Right atrium auricular region (tissue), 2 donors: ENCODE measurements at regions not wholly inside any gene's neighbourhood (a gene's known extent, or its start where the extent isn't known, plus 50 kb on each side); places are given as distances from the start of the nearest gene placed in this dataset.

Experiments used
- DNase-seq: peaks from one replicate; pipeline ENCODE4 v3.0.0-alpha.2; 2019; ENCODE audit warnings: low spot score
- H3K27ac ChIP-seq, 2 donors: fragments of 200-600 bp; sonication (generic); 1 replicate in 1 of 2; 2 replicates in 1 of 2; pipeline ENCODE4 v1.5.1; 2016 to 2019
- H3K27me3 ChIP-seq, 2 donors: fragments of 200-600 bp; sonication (generic); one replicate each; pipeline versions ENCODE4 v1.5.1 to v1.6.0; 2017 to 2019
- H3K36me3 ChIP-seq: fragments of 200-600 bp; sonication (generic); one replicate; pipeline ENCODE4 v1.5.1; 2016
- H3K4me1 ChIP-seq, 2 donors: fragments of 200-600 bp; sonication (generic); one replicate each; pipeline versions ENCODE4 v1.5.1 to v1.6.0; 2017 to 2019
- H3K4me3 ChIP-seq, 2 donors: fragments of 200-600 bp; sonication (generic); 1 replicate in 1 of 2; 2 replicates in 1 of 2; pipeline ENCODE4 v1.5.1; 2017 to 2019; ENCODE audit warnings: mild to moderate bottlenecking in 1 of 2, moderate library complexity in 1 of 2
- H3K9me3 ChIP-seq, 2 donors: fragments of 200-600 bp; sonication (generic); one replicate each; pipeline ENCODE4 v1.5.1; 2019
- TF ChIP-seq, protein P1 (sequence below), 2 donors: fragments of 200-600 bp; sonication (generic); IDR thresholded peaks; one replicate each; pipeline ENCODE4 v1.5.1; 2019; ENCODE audit warnings: antibody characterized with exemption in 2 of 2

DNA sequence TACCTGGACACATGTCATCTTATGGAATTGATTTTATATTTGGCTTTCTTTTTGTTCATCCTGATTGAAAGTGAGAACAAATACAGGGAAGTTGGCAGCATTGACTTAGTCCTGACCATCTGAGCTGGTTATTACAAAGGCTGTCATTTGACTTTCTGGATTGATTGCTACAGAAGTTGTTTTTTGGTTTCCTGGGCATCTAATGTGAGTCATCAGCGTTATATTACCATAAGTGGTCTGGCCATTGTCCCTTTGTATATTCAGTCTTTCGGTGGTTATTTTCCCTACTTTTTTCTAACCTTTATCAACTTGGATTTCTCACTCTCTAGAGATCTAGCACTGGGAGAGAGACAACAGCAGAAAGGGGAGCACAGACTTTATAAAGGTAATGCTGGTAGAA is 1646.5 kb downstream of the MRPL39 start:
- H3K4me3 ChIP-seq = no peak overlapping the region
- no peaks in the 10 kb centered on the region for H3K36me3 ChIP-seq
- H3K27me3 ChIP-seq = no peaks in the 10 kb centered on the region
- no peak for DNase-seq
- TF ChIP-seq, protein P1, sequence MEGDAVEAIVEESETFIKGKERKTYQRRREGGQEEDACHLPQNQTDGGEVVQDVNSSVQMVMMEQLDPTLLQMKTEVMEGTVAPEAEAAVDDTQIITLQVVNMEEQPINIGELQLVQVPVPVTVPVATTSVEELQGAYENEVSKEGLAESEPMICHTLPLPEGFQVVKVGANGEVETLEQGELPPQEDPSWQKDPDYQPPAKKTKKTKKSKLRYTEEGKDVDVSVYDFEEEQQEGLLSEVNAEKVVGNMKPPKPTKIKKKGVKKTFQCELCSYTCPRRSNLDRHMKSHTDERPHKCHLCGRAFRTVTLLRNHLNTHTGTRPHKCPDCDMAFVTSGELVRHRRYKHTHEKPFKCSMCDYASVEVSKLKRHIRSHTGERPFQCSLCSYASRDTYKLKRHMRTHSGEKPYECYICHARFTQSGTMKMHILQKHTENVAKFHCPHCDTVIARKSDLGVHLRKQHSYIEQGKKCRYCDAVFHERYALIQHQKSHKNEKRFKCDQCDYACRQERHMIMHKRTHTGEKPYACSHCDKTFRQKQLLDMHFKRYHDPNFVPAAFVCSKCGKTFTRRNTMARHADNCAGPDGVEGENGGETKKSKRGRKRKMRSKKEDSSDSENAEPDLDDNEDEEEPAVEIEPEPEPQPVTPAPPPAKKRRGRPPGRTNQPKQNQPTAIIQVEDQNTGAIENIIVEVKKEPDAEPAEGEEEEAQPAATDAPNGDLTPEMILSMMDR (IDR thresholded peaks at IDR 0.05) = no peak
- H3K4me1 ChIP-seq = no peaks in the 10 kb centered on the region
- no peak overlapping the region for H3K27ac ChIP-seq
- peaks cover 0 to 4% of the 10 kb centered on the region in 2 donors for H3K9me3 ChIP-seq

DNA sequence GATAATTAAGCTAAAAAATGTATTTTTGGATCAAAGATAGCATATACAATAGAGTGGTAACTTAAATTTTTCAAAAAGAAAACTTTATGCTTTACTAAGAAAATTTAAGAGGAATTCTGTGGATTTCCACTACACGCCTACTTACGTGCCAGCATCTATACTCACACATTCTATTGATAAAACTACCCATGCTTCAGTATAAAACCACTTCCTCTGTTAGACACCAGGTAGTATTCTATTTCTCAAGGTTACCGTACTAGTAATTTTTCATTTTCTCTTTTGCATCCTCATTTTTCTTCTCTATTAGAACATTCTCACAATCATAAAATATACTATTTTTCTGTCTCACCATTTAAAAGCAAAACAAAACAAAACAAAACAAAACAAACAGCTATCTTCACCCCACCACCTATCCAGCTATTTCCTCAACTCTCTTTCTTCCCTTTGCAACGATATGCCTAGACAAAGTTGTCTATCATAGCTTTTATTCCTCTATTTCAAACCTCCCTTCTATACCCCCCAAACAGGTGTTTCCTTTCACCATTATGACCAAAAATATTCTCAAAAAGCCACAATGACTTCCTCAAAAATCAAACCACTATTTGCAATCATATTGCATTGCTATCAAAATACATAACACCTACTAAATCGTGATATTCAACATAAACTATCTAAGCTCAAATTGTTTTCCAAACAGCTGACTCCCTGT is 1652.0 kb downstream of the MRPL39 start:
- Histone ChIP-seq H3K36me3 (no peaks in the 10 kb centered on the region), H3K9me3 (no peaks in the 10 kb centered on the region), H3K27ac (no peak overlapping the region), H3K4me1 (no peaks in the 10 kb centered on the region), H3K4me3 (no peak overlapping the region), H3K27me3 (no peaks in the 10 kb centered on the region)
- TF ChIP-seq, protein P1 (IDR thresholded peaks at IDR 0.05) = no peak
- DNase-seq = no peak

DNA sequence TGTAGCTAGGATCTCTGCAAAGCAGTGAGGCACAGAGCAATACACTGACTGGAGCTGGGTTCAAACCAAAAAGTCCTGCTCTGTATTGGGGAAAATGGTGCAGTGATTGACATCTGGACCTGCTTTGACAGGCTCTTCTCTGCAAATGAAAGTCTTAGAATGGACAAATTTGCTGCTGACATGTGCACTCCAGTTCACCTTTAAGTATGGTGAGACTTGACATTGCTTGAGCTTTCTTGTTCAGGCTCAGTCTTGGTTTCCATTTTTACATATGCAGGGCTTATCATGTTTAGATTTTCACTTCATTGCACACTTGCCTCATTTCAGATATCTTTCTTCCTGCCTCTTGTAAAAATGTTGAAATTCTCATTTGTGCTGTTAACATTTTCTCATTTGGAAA is 1655.0 kb downstream of the MRPL39 start:
- H3K36me3 ChIP-seq = no peaks in the 10 kb centered on the region
- no peaks in the 10 kb centered on the region for H3K9me3 ChIP-seq
- no peak overlapping the region for H3K27ac ChIP-seq
- no peak overlapping the region for H3K4me3 ChIP-seq
- no peaks in the 10 kb centered on the region for H3K27me3 ChIP-seq
- DNase-seq = no peak
- TF ChIP-seq, protein P1 (IDR thresholded peaks at IDR 0.05) = no peak
- no peaks in the 10 kb centered on the region for H3K4me1 ChIP-seq

DNA sequence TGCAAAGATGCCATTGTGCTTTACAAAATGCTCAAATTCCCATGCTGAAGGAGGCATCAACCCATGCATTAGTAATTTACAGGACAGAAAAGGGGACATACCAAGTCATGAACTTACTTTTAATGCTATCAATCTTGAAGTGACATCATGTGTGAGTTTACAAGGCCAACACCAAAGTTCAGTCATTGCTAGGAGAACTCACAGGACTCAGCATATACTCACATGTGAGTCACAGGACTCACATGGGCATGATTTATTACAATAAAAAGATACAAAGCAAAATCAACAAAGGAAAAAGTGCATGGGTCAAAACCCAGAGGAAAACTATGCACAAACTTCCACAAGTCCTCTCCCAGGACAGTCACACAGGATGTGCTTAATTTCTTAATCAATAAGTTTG is 1656.0 kb downstream of the MRPL39 start:
- no peaks in the 10 kb centered on the region for H3K36me3 ChIP-seq
- no peaks in the 10 kb centered on the region for H3K27me3 ChIP-seq
- TF ChIP-seq, protein P1 (IDR thresholded peaks at IDR 0.05) = no peak
- DNase-seq = no peak
- H3K4me1 ChIP-seq = no peaks in the 10 kb centered on the region
- H3K4me3 ChIP-seq = no peak overlapping the region
- no peak overlapping the region for H3K27ac ChIP-seq
- no peaks in the 10 kb centered on the region for H3K9me3 ChIP-seq

DNA sequence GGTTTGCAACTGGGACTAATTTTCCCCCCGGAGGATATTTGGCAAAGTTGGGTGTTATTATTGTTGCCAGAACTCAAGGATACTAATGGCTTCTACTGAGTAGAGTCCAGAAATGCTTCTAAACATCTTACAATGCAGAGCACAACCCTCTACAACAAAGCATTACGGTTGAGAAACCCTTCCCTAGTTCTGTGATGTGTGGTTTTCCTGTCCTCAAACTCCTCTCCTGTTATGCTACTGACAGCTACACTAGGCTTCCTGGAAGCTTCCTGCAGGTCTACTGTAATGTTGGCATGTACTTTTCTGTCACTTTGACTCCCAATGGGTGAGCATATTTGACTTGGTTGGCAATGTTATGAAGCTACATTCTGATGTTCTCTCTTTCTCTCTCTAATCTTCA is 1656.9 kb downstream of the MRPL39 start:
- TF ChIP-seq, protein P1 (IDR thresholded peaks at IDR 0.05) = no peak
- Histone ChIP-seq H3K27me3 (no peaks in the 10 kb centered on the region), H3K4me3 (no peak overlapping the region), H3K4me1 (no peaks in the 10 kb centered on the region), H3K36me3 (no peaks in the 10 kb centered on the region), H3K9me3 (no peaks in the 10 kb centered on the region), H3K27ac (no peak overlapping the region)
- DNase-seq = no peak

DNA sequence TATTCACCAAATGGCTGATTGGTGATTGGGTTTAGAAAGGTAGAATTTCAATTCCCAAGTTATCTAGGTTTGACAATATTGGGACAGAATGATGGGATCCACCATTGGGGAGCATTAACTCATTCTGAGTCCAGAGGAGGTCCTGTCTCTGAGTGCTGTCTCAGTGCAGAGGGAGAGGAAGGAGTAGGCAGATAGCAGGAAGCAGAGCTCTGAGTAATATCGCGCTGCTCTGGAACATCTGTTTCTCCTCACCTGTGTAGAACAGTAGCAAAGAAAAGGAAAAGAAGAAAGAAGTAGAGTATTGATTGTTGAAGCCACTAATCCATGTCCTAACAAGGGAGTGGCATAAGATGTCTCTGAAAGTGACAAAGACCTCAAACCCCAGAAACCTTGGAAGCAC is 1657.8 kb downstream of the MRPL39 start:
- no peaks in the 10 kb centered on the region for H3K9me3 ChIP-seq
- TF ChIP-seq, protein P1 (IDR thresholded peaks at IDR 0.05) = no peak
- no peaks in the 10 kb centered on the region for H3K36me3 ChIP-seq
- no peak overlapping the region for H3K27ac ChIP-seq
- no peak for DNase-seq
- H3K4me1 ChIP-seq = no peaks in the 10 kb centered on the region
- H3K4me3 ChIP-seq = no peak overlapping the region
- H3K27me3 ChIP-seq = no peaks in the 10 kb centered on the region
